GM12865 (cell line): ENCODE measurements at regions not wholly inside any gene's neighbourhood (a gene's known extent, or its start where the extent isn't known, plus 50 kb on each side); places are given as distances from the start of the nearest gene placed in this dataset.

Experiments
- DNase-seq: peaks from one replicate; pipeline ENCODE4 v3.0.0; 2010; ENCODE audit warnings: low read depth
- H3K4me3 ChIP-seq: 2 replicates; pipeline ENCODE4 v1.5.1; 2011; ENCODE audit warnings: mild to moderate bottlenecking, low read depth, low read length, control low read depth
- TF ChIP-seq, protein P1 (sequence below): IDR thresholded peaks from 2 replicates; pipeline ENCODE4 v1.5.1; 2011; ENCODE audit warnings: low read length, control low read depth, low read depth, inconsistent platforms; ENCODE audit not compliant: insufficient read depth; ENCODE audit errors: missing control alignments

DNA sequence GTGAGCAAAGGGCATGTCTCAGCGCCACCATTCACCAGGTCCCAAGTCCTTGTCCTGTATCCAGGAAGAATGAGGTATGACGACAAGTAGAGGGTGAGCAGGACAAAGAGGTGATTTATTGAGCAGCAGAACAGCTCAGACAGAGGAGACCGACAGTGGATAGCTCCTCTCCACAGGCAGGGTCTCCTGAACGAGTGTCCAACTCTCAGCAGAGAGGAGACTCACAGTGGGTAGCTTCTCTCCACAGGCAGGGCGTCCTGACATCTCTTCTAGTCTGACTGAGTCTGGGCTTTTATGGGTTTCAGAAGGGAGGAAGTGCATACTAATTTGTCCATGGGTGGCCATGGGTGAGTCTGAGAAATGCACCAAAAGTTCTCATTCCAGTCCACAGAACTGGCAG, 204.7 kb downstream of the ANKRD60 start:
- H3K4me3 ChIP-seq: no peak overlapping the region
- TF ChIP-seq, protein P1, sequence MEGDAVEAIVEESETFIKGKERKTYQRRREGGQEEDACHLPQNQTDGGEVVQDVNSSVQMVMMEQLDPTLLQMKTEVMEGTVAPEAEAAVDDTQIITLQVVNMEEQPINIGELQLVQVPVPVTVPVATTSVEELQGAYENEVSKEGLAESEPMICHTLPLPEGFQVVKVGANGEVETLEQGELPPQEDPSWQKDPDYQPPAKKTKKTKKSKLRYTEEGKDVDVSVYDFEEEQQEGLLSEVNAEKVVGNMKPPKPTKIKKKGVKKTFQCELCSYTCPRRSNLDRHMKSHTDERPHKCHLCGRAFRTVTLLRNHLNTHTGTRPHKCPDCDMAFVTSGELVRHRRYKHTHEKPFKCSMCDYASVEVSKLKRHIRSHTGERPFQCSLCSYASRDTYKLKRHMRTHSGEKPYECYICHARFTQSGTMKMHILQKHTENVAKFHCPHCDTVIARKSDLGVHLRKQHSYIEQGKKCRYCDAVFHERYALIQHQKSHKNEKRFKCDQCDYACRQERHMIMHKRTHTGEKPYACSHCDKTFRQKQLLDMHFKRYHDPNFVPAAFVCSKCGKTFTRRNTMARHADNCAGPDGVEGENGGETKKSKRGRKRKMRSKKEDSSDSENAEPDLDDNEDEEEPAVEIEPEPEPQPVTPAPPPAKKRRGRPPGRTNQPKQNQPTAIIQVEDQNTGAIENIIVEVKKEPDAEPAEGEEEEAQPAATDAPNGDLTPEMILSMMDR: no peak
- no peak for DNase-seq

GRCh38 chr20:58023346-58023745, 205.1 kb downstream of the ANKRD60 start:
- TF ChIP-seq, protein P1: no peak
- H3K4me3 ChIP-seq: no peak overlapping the region
- DNase-seq: no peak

GRCh38 chr20:58022711-58023110, 205.7 kb downstream of the ANKRD60 start:
- H3K4me3 ChIP-seq: no peak overlapping the region
- TF ChIP-seq, protein P1: no peak

DNA sequence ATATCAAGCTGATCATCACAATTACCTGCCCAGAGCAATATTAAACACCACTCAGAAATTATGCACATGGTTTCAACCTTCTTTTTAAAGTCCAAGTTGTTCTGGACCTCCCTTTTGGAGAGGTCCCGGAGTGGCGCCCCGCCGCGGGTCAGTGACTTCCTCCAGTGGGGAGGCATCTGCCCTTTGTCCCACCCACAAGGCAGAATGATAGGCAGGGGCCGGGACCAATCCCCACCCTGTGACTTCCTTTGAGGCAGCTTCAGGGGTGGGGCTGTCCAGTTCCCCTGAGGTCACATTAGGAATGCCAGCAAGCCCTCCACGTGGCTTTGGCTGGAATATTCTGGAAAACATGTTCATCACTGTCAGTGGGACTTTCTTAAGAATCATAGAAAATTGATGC, 207.0 kb downstream of the ANKRD60 start:
- TF ChIP-seq, protein P1: no peak
- H3K4me3 ChIP-seq: no peak overlapping the region
- peak; percentile 17 for DNase-seq

More at GRCh38 chr20:58022711-58023110, 205.7 kb downstream of the ANKRD60 start:
- DNase-seq: no peak

DNA sequence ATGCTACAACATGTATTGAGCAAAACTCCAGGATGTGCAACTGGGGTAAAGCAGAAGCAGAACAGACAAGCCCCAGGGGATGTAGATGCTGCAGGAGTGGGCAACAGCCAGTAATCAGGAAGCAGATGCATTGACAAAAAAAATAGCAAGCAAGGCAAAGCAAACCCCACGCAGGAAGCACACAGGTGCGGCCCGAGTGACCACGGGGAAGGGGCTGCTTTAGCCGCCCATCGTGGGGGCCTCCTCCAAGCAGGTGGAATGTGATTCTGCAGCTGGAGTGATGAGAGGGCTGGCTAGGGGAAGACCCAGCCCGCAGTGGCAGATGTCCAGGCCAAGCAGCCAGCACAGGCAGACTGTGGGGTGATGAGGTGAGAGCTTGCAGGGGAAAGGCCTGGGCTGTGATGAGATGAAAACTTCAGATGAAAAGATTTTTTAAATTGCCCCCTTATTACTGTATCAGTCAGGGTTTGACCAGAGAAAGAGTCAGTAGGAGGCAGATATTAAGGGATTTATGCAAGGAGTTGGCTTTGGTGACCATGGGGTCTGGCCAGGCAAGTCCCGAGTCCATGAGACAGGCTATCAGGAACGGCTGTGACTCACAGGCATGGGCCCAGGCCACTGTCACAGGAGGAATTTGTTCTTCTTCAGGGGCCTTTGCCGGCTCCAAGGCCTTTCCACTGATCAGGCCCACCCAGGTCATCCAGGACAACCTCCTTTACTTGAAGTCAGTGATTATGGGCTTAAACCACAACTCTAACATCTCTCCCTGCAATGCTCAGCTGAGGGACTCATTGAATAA, 207.6 kb downstream of the ANKRD60 start:
- no peak overlapping the region for H3K4me3 ChIP-seq
- TF ChIP-seq, protein P1: no peak
- no peak for DNase-seq

GRCh38 chr20:58019850-58020625, 208.4 kb downstream of the ANKRD60 start:
- DNase-seq: no peak
- no peak overlapping the region for H3K4me3 ChIP-seq
- TF ChIP-seq, protein P1: no peak
